GM21529 (cell line): ENCODE measurements at regions not wholly inside any gene's neighbourhood (a gene's known extent, or its start where the extent isn't known, plus 50 kb on each side); places are given as distances from the start of the nearest gene placed in this dataset.

ENCODE experiments used
- ATAC-seq: cut with Tn5 transposase; IDR thresholded peaks from one replicate; pipeline ENCODE4 v1.9.1; 2021; ENCODE audit not compliant: unreplicated experiment

DNA sequence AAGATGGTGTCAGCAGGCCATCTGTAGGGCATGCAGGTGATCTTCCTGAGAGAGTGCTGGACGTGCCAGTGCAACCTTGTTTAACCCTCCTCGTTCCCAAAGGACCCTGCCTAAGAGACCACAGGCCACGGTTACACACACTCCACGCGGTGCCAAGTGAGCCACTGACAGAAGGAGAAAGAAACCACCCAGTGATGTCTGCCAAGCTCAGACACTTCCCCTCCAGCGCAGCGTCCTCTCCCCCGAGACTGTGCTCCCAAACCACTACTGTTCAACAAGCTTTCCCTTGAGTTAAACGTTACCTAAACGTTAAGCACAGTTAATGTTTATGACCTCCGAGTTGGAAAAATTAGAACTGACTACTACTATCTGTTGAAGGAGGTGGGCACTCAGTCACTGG lies 119.1 kb upstream of the NCK2 start:
- no peak for ATAC-seq

DNA sequence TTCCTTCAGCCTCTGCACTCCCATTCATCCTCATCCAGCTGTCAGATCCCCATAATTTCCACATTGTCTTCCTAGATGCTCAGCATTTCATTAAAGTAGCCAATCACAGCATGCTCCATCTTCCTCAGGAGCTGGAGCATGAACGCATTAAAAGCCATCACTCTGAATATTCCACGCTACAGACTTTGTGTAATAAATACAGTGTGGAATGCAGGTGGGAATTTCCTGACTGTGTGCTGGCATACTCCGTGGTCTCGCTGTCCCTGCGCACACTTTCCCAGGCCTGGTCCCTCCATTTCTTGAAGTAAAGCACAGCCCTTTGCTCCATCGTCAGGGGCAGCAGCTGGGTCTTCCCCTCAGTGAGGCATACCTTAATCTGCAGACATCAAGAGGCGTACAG lies 123.7 kb upstream of the NCK2 start:
- ATAC-seq, result no peak

DNA sequence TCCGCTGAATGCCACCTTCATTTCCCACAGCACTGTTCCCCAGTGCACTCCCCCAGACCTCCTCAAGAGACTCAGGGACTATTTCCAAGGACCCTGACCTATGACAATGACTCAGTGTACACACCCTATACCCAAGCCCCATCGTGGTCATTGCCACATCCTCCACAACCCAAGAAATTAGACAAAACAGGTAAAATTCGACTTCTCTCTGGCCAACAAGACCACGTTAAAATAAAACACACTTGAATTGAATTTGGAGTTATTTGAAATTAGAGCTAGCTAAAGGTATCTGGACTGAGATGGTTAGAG lies 126.4 kb upstream of the NCK2 start:
- ATAC-seq, result no peak

DNA sequence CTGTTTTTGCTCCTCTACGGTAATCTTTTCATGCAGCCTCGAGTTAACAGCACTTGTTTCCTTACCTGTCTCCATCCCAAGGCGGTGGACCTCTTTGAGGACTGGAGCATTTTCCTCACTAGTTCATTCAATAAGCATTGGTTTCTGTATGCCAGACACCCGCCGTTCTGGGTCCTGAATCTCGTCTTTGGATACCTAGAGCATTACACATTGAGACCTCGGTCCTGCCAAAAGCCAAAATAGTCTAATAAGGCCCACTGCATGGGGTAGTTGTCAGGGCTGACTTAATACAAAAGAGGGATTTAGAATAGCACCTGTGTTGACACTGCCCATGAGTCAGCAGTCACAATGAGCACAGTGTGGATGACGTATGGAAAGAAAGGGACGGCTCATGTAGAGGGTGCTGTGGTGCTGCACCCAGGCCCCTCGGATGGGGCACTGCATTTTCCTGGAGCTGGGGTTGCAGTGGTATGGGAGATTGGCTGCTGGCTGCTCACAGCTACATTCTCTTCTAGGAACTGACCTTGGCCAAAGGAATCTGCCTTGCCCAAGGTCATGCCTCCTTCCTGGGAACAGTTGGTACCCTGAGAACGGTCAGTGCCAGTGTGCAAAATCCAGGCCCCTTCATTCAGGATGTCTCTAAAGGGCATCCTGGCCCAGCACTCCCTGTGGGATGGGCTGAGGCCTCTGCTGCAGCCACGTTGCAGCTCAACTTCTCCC lies 126.9 kb upstream of the NCK2 start:
- ATAC-seq, result no peak

DNA sequence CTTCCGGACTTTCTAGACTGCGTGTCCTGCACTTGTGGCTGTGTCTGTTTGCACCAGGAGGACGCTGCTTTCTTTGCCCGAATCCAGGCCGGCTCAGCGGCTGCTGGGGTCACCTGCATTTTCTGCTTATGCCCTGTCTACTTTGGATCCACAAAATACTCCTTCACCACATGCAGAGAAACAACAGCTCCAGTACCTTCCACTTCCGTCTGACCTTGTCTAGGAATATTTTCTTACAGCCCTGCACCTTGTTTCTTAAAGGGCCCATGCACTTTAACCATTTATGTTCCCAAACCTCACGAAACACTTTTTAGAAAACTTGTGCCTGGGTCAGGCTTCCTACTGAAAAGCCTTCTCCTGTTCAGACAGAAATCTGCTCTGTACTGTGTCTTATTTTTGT lies 129.4 kb upstream of the NCK2 start:
- ATAC-seq, result no peak

DNA sequence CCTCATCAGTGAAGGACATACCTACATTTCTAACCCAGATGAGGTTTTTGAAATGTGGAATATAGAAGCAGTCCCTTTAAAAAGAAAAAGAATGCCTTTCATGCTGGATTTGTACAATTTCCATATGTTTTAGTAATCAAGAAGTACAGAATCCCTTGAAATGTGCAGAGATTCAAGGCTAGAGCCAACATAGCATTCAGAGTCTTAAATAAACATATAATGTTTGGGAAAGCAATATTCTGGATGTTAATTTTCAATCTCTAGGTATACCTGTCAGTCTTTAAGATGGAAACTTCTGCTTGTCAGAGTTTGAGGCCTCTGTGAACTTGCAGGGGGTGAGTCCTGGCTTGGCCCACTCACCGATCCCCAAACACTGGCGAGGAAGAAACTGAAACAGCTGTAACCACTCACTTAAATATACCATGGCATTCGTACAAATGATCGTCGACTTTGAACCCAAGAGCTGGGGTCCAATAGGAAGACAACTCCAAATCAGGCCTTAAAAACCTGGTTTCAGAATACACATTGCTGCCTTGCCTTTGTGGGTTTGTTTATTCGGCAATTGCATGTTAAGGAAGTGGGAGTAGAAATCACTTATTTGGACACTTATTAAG lies 132.8 kb upstream of the NCK2 start:
- no peak for ATAC-seq

DNA sequence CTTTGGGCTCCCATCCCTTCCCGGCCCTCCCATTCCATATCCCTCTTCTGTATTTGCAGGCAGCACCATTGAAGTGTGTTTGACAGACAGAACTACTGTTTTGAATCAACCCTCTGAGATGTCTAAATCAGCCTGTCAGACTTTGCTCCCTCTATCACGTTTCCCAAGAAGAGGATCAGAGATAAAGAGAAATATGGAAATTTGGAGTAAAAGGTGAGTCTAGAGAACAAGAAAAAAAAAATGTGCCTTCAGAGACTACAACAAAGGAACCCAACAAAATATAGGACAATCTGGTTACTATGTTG lies 133.4 kb upstream of the NCK2 start:
- no peak for ATAC-seq

DNA sequence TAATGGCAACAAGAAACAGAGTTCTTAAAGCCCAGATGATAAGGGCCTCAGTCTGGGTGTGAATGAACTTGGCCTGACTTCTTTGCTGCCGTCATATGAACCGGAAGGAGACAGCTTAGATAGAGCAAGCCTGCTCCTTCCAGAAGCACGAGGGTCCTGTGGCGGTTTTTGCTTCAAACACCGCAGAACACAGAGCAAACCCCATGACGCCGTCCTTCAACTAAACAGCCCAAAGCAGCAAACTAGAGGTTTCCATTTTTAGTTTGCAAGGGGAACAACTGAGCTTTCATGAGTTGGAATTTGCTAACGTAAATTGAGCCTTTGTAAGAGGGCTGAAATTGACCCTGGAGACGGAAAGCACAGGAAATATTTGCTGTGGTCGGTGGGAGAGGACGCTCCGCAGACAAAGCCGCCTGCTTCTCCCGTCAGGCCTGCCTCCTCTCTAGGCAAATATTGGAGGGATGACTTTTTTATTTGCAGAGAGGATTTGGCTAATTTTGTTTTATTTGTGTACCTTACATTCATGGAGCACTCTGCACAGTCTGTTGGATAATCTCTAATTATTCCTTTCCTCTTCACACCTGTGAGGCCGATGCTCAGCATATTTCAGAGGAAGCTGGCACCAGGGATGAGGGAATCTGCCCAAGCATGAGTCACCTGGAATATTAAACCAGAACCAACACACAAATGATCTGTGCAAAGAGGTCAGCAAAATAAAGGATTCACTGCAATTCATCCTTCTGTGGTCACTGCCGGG lies 134.0 kb upstream of the NCK2 start:
- no peak for ATAC-seq

DNA sequence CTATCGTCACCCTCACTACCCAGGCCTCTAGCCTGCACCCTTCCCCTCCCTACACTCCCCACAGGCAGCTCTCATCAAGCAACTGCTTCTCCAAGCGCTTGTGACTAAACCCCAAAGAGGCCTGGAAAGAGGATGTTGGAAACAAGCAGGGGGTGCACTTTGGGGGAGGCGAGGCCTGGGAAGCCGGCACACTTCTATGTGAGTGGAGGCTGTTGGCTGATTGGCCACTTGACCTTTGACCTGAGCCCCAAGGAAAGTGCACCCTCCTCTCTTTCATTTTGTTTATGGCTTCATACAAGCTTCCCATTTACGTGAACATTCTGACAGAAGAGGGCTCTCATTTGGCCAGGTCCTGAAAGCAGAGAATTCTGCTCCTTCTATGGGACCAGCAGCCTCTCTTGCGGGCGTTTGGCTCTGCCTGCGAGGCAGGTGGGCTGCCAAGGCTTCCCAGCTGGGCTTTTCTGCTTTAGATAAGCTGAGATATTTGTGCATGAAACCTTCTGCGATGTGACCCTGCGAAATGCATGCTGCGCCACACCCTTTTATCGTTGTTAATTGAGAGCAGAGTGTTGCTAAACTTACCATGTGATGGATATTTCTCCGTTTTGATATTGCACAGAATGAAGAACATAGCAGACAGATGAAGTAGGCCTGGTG lies 134.8 kb upstream of the NCK2 start:
- no peak for ATAC-seq

DNA sequence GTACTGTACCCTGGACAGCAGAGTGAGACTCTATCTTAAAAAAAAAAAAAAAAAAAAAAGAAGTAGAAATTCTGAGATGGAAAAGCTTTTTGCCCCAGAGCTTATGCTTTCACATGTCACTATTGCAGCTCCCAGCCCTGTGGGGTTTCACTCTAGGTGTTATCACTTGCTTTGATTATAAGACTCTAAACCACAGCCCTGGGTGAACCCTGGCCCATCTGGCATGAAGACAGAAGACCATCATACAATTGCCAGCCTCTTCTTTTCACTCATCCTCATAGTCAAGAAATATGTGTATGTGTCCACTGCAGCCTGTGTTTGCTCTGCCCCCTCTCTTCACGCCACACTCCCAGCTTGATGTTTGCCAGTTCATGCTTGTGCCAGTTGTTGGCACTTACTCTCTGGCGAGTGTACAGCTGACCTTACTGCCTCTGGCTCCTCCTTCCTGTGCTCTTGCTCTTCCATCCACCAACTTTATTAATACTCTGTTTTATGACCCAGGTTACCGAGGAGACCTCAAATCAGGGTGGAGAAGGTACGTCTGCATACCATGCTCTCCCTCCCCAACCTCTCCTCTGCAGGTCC lies 136.7 kb upstream of the NCK2 start:
- no peak for ATAC-seq

DNA sequence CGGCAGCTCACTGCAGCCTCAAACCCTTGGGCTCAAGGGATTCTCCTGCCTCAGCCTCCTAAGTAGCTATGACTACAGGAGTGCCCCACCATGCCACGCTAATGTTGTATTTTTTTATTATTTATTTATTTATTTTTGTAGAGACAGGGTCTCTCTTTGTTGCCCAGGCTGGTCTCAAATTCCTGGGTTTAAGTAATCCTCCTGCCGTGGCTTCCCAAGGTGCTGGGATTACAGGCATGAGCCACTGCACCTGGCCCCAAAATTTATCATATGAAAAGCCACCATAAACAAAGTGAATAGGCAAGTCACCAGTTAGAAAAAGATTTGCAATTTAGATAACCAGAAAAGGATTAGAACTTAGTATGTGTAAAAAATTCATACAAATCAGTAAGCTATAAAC lies 138.6 kb upstream of the NCK2 start:
- no peak for ATAC-seq

DNA sequence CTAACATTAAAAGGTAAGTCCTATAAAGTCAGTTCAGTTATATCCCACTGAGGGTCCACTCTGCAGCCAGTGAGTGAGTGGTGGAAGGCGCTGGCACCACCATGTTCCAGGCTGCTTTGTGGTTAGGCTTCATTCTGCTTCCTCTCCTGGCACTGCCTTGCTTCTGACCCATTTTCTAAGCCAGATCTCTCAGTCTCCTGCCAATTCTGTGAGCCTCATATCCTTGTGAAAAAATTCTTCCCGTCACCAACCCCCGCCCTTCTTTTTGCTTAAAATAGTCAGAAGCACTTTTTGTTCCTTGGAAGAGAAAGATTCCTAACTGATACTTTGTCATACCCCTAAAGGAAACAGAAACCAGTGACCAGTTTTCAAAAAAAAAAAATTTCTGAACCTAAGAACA lies 139.8 kb upstream of the NCK2 start:
- no peak for ATAC-seq

DNA sequence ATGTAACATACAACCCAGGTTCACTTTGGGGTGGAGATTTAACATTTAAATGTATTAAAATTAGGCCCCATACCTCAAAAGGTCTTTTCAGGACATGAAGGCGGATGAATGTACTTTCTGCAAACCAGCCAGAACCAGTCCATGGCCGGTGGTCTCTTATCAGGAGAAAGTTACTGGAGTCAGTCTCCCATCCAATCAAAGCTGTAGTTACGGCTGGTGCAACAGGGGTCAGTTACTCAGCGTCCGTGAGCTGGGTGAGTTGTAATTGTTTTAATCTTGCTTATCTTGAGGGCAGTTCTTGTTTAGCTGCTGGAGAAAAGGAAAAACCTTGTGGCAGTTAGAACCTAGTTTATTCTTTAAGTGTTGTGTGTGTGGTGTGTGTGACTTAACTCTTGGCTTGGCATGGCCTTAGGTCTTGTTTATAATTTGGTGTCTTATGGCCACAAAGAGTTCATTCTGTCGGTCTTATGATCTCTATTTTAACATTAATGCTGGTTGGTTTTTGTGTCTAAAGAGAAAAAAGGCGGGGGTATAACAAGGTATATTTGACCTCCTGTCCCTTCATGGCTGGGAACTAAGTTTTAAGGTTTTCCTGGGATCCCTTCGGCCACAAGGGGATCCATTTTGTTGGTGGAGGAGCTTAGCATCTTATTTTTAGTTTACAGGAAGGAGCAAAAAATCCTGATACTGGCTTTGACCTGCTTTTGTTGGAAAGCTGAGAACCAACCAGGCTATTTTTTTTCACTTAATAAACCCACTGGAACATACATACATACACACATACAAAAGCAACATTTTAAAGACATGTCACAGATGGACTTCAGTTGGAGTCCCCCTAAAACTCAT lies 143.5 kb upstream of the NCK2 start:
- no peak for ATAC-seq

DNA sequence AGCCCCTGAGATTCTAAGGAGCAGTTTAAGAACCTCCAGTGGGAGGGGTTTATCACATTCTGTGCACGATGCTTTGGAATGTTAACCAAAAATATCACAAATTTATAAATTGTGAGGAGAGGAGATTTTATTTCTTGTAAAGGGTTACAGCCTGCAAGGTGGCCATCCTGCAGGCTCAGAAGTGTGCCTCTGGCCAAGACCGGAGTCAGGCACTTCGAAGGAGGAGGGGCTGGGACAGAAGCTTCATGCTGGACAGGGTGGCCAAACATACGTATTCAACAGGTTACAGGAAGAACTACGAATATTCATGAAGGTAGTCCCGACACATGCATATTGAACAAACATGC lies 144.1 kb upstream of the NCK2 start:
- ATAC-seq, result no peak

DNA sequence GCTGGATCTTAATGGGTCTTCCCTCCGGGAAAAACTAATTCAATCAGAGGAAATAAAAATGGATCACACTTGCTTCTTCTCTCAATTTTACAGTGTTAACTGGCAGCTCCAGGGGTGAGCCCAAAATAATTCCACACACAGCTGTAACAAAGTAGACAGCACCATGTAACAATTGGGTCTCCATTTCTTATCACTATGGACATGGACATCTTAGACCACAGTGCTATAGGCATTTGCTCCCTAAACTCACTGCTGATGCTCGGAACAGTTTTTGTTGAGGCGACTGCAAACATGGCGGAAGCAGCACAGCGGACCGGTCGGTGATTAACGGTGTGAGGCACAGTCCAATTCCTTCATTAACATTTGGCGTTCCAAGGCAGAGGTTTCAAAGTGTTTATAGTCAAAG lies 144.7 kb upstream of the NCK2 start:
- ATAC-seq, result no peak

DNA sequence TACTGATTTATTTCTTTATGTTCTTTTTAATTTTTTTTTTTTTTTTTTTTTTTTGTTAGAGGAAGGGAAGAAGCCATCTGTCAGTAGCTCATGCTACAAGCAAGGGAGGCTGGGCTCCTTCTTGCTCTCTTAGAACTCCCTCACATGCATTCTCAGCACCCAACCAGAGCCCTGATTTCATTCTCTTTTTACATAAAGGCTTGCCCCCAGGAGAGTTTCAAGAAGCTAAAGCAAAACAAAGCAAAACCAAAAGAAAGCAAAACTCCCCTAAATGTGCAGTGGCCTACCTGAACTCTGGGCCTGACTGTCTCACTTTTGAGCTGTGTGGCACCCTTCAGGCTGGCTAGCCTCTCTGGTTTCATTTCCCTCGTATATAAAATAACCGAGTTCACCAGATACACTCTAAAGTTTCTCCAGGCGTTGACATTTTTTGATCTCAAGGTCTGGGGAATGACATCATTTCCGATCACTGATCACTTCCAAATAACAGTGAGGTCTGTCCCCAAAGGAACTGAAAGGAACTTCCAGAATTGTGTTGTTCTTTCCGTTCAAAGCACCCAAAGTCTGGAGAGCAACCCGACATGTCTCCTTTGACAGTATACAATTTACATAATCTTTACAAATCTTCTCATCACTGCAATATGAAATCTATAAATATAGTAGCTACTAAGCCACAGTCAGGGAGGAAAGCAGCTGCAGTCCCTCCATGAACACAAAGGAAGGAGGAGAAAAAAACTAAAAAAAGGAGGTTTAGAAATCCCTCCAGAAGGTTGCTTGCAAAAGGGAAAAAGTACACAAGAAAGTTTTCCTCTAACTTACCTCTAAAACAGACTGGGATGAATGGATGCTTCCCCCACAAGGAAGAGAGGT lies 145.6 kb upstream of the NCK2 start:
- no peak for ATAC-seq

DNA sequence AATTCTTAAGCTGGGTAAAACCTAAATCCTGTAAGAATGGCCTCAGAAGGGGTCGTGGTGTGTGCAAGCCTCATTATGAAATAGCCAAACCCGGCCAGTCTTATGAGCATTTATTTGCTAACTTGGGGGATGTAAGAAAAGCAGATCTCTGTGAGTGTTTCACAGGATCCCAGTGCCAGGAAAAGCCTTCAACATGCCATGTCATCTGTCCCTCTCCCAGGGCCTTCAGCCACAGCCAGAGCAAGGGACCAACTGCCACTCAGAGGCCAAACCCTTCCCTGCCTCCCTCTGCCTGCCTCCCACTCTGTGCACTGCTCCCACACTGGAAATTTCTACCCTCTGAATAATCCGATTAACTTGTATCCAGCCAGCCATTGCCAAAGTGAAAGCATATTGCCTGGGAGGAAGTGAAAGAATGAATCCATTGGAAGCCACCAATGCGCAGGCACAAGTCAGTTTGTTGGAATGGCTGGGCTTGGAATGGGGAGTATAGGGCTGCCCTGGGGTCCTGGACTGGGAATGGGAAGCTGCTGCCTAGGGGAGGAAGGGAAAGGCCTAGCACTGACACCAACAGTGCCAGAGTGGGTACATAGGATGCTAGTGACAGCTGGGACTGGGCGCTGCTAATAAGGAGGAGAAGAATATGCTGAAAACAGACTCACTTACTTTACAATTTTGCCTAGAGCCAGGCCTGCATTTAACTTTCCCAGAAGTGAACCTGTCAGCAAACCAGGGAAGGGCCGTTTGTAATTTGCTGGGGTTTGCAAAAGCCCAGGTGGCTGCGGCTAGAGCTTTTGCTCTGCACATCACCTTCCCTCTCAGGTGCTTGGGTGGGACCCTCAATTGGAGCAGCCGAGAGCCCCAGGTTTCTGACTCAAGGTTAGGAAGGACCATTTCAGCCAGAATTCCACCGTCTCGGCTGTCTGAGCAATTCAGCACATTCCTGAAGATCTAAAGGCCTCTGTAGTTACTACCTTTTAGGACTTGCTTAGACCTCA lies 146.6 kb upstream of the NCK2 start:
- no peak for ATAC-seq

DNA sequence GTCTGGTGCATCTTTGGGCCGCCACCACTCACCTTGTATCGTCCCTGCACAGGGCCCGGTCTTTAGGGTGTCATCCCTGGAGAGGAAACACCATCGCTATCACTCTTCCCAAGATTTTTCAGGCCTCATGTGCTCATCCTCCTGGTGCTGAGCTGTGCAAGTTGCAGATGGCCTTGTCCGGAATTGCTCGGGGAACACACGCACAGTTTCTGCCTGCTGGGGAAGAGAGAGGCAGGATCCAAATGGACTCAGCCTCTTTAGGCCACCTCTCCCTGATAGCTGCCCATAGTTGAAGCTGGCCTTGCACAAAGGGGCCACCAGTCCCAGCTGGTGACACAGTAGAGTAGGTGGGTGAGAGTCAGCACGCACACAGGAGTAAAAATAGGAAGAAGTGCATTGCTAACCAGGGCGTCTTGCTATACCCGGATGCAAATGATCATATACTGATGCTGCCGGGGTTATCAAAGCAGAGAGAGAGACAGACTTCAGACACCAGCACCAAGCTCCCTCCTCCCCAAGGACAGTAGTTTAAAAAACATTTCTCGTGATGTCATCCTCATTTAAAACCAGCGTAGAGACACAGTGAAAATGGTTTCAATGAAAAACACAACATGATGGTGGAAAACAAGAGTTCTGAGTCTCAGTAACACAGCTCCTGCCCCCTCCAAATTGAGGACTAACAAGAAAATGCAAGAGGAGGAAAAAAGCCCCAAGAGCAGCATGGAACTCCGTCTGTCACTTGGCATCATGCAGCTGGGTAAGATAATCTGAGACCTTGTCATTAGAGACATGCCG lies 147.5 kb upstream of the NCK2 start:
- no peak for ATAC-seq
